Dendritic cell treated with granulocyte-macrophage colony-stimulating factor and Interleukin-4, amounts not matched to agents 40 ng/mL and 50 ng/mL, for 4 days (primary cell): ENCODE measurements at regions not wholly inside any gene's neighbourhood (a gene's known extent, or its start where the extent isn't known, plus 50 kb on each side); places are given as distances from the start of the nearest gene placed in this dataset.

ENCODE experiments used
- H3K27ac Mint-ChIP-seq: one replicate; pipeline ENCODE4 v1.8.0; 2022; ENCODE audit warnings: mild to moderate bottlenecking, mixed read lengths
- H3K27me3 Mint-ChIP-seq: one replicate; pipeline ENCODE4 v1.8.0; 2022; ENCODE audit warnings: mild to moderate bottlenecking, mixed read lengths
- H3K36me3 Mint-ChIP-seq: one replicate; pipeline ENCODE4 v1.8.0; 2022; ENCODE audit warnings: low read depth, mixed read lengths
- H3K4me1 Mint-ChIP-seq: one replicate; pipeline ENCODE4 v1.8.0; 2022; ENCODE audit warnings: low read depth, mixed read lengths
- H3K4me3 Mint-ChIP-seq: one replicate; pipeline ENCODE4 v1.8.0; 2022; ENCODE audit warnings: mild to moderate bottlenecking, moderate library complexity, mixed read lengths
- H3K9me3 Mint-ChIP-seq: one replicate; pipeline ENCODE4 v1.8.0; 2022; ENCODE audit warnings: mixed read lengths
- intact Hi-C: fragments of 100-400 bp; cut with micrococcal nuclease; formaldehyde crosslinking; loops from one replicate; pipeline ENCODE4 v1.15.0; 2022

GRCh38 chr4:175871774-175872405 lies 59.8 kb upstream of the GPM6A start:
- no peak overlapping the region for H3K27ac Mint-ChIP-seq
- peaks cover 7% of the 10 kb centered on the region for H3K9me3 Mint-ChIP-seq
- no peaks in the 10 kb centered on the region for H3K36me3 Mint-ChIP-seq
- intact Hi-C loops = no loop called here
- H3K27me3 Mint-ChIP-seq = no peaks in the 10 kb centered on the region
- H3K4me3 Mint-ChIP-seq = no peak overlapping the region
- no peaks in the 10 kb centered on the region for H3K4me1 Mint-ChIP-seq

- no peak overlapping the region for H3K27ac Mint-ChIP-seq
- no peak overlapping the region for H3K4me3 Mint-ChIP-seq
- intact Hi-C loops = no loop called here
- H3K9me3 Mint-ChIP-seq = peaks cover 19% of the 10 kb centered on the region
- no peaks in the 10 kb centered on the region for H3K36me3 Mint-ChIP-seq
- no peaks in the 10 kb centered on the region for H3K27me3 Mint-ChIP-seq
- no peaks in the 10 kb centered on the region for H3K4me1 Mint-ChIP-seq
Measured at GRCh38 chr4:175873707-175874106, 61.6 kb upstream of the GPM6A start.

GRCh38 chr4:175874306-175874705 lies 62.2 kb upstream of the GPM6A start:
- peaks cover 25% of the 10 kb centered on the region for H3K9me3 Mint-ChIP-seq

GRCh38 chr4:175875993-175876771 lies 64.1 kb upstream of the GPM6A start:
- Mint-ChIP-seq H3K9me3 (peaks cover 28% of the 10 kb centered on the region), H3K27me3 (no peaks in the 10 kb centered on the region), H3K4me1 (no peaks in the 10 kb centered on the region), H3K27ac (no peak overlapping the region), H3K36me3 (no peaks in the 10 kb centered on the region), H3K4me3 (no peak overlapping the region)
- intact Hi-C loops = no loop called here

More at GRCh38 chr4:175874306-175874705, 62.2 kb upstream of the GPM6A start:
- H3K27me3 Mint-ChIP-seq = no peaks in the 10 kb centered on the region
- no peaks in the 10 kb centered on the region for H3K4me1 Mint-ChIP-seq
- intact Hi-C loops = no loop called here
- no peak overlapping the region for H3K27ac Mint-ChIP-seq
- H3K36me3 Mint-ChIP-seq = no peaks in the 10 kb centered on the region
- H3K4me3 Mint-ChIP-seq = no peak overlapping the region

- H3K27ac Mint-ChIP-seq = no peak overlapping the region
- H3K9me3 Mint-ChIP-seq = peaks cover 17% of the 10 kb centered on the region
- H3K4me3 Mint-ChIP-seq = no peak overlapping the region
- H3K36me3 Mint-ChIP-seq = no peaks in the 10 kb centered on the region
- intact Hi-C loops = no loop called here
- no peaks in the 10 kb centered on the region for H3K4me1 Mint-ChIP-seq
- H3K27me3 Mint-ChIP-seq = no peaks in the 10 kb centered on the region
Measured at GRCh38 chr4:175882891-175883290, 70.8 kb upstream of the GPM6A start.

GRCh38 chr4:175884048-175884447 lies 72.0 kb upstream of the GPM6A start:
- intact Hi-C loops = no loop called here
- H3K4me3 Mint-ChIP-seq = no peak overlapping the region

GRCh38 chr4:175891231-175891630 lies 79.2 kb upstream of the GPM6A start:
- H3K27me3 Mint-ChIP-seq = no peaks in the 10 kb centered on the region
- intact Hi-C loops = no loop called here
- no peak overlapping the region for H3K4me3 Mint-ChIP-seq
- H3K36me3 Mint-ChIP-seq = no peaks in the 10 kb centered on the region
- H3K9me3 Mint-ChIP-seq = no peaks in the 10 kb centered on the region
- H3K4me1 Mint-ChIP-seq = no peaks in the 10 kb centered on the region
- no peak overlapping the region for H3K27ac Mint-ChIP-seq

More at GRCh38 chr4:175884048-175884447, 72.0 kb upstream of the GPM6A start:
- Mint-ChIP-seq H3K36me3 (no peaks in the 10 kb centered on the region), H3K27me3 (no peaks in the 10 kb centered on the region), H3K9me3 (peaks cover 6% of the 10 kb centered on the region), H3K4me1 (no peaks in the 10 kb centered on the region), H3K27ac (no peak overlapping the region)

- no peak overlapping the region for H3K27ac Mint-ChIP-seq
- H3K9me3 Mint-ChIP-seq = no peaks in the 10 kb centered on the region
- H3K27me3 Mint-ChIP-seq = no peaks in the 10 kb centered on the region
- intact Hi-C loops = no loop called here
- no peaks in the 10 kb centered on the region for H3K4me1 Mint-ChIP-seq
- no peak overlapping the region for H3K4me3 Mint-ChIP-seq
- H3K36me3 Mint-ChIP-seq = no peaks in the 10 kb centered on the region
Measured at GRCh38 chr4:175891851-175892250, 79.8 kb upstream of the GPM6A start.

GRCh38 chr4:175905925-175906324 lies 93.9 kb upstream of the GPM6A start:
- H3K9me3 Mint-ChIP-seq = no peaks in the 10 kb centered on the region
- no peaks in the 10 kb centered on the region for H3K36me3 Mint-ChIP-seq
- no peak overlapping the region for H3K27ac Mint-ChIP-seq
- no peaks in the 10 kb centered on the region for H3K4me1 Mint-ChIP-seq
- H3K27me3 Mint-ChIP-seq = no peaks in the 10 kb centered on the region
- H3K4me3 Mint-ChIP-seq = no peak overlapping the region
- intact Hi-C loops = no loop called here

GRCh38 chr4:175906384-175906783 lies 94.3 kb upstream of the GPM6A start:
- H3K4me1 Mint-ChIP-seq = no peaks in the 10 kb centered on the region
- no peaks in the 10 kb centered on the region for H3K36me3 Mint-ChIP-seq
- intact Hi-C loops = no loop called here
- no peaks in the 10 kb centered on the region for H3K27me3 Mint-ChIP-seq
- no peak overlapping the region for H3K27ac Mint-ChIP-seq
- H3K9me3 Mint-ChIP-seq = no peaks in the 10 kb centered on the region
- no peak overlapping the region for H3K4me3 Mint-ChIP-seq

GRCh38 chr4:175910700-175911099 lies 98.6 kb upstream of the GPM6A start:
- Mint-ChIP-seq H3K4me3 (no peak overlapping the region), H3K27me3 (no peaks in the 10 kb centered on the region), H3K9me3 (no peaks in the 10 kb centered on the region), H3K4me1 (no peaks in the 10 kb centered on the region), H3K27ac (no peak overlapping the region), H3K36me3 (no peaks in the 10 kb centered on the region)
- intact Hi-C loops = no loop called here

GRCh38 chr4:175916626-175917351 lies 104.7 kb upstream of the GPM6A start:
- intact Hi-C loops = no loop called here
- Mint-ChIP-seq H3K27me3 (no peaks in the 10 kb centered on the region), H3K9me3 (no peaks in the 10 kb centered on the region), H3K27ac (no peak overlapping the region), H3K4me1 (no peaks in the 10 kb centered on the region), H3K4me3 (no peak overlapping the region), H3K36me3 (no peaks in the 10 kb centered on the region)

- Mint-ChIP-seq H3K4me1 (no peaks in the 10 kb centered on the region), H3K36me3 (no peaks in the 10 kb centered on the region), H3K9me3 (no peaks in the 10 kb centered on the region), H3K4me3 (no peak overlapping the region), H3K27me3 (no peaks in the 10 kb centered on the region), H3K27ac (no peak overlapping the region)
- intact Hi-C loops = no loop called here
Measured at GRCh38 chr4:175927121-175927520, 115.1 kb upstream of the GPM6A start.

GRCh38 chr4:175929441-175929840 lies 117.4 kb upstream of the GPM6A start:
- H3K9me3 Mint-ChIP-seq = no peaks in the 10 kb centered on the region
- intact Hi-C loops = no loop called here
- H3K4me1 Mint-ChIP-seq = no peaks in the 10 kb centered on the region
- no peaks in the 10 kb centered on the region for H3K27me3 Mint-ChIP-seq
- no peak overlapping the region for H3K4me3 Mint-ChIP-seq
- H3K27ac Mint-ChIP-seq = no peak overlapping the region
- no peaks in the 10 kb centered on the region for H3K36me3 Mint-ChIP-seq
